NCI-H510A (cell line): ENCODE measurements at regions not wholly inside any gene's neighbourhood (a gene's known extent, or its start where the extent isn't known, plus 50 kb on each side); places are given as distances from the start of the nearest gene placed in this dataset.
"Not testable (repeated sequence)": the region's sequence is repeated elsewhere in the genome, so short reads cannot be mapped to it uniquely, and the experiment has no call there.

ENCODE experiments used
- DNase-seq: peaks from one replicate; lab custom pipeline; 2025; lab: John Stamatoyannopoulos, UW

DNA sequence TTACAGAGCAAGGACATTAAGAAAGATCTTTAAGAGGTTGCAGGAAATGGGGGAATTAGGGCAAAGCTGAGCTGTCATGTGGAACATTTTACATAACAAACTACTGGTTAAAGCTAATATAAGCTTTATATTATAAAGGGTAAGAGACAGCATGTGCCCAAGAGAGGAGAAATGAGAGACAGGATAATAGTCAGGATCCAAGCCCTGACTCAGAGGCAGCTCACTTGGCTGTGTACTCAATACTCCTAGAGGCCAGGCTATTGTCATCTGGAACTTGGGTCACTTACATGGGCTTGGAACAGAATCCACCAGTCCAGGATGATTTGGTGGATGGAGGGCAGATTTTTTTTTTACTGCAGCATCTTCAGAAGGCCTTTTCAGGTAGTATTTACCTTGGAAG, 418.6 kb upstream of the ZMIZ1 start:
- no peak for DNase-seq

DNA sequence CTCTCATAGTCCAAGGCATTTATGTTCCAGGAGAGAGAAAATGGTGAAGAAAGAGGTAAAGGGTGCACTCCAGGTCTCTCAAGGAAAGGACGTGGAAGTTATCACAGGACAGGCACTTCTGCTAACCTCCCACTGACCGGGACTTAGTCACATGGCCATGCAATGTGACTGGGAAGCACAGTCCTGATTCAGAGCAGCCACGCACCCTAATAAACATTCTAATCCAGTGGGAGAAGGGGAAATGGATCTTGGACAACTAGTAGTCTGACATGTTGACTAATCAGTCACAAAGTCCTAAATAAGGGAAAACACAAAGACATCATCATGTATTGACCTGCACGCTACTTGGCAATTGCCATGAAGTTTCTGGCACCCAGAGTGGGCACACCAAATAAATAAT, 417.5 kb upstream of the ZMIZ1 start:
- no peak for DNase-seq

DNA sequence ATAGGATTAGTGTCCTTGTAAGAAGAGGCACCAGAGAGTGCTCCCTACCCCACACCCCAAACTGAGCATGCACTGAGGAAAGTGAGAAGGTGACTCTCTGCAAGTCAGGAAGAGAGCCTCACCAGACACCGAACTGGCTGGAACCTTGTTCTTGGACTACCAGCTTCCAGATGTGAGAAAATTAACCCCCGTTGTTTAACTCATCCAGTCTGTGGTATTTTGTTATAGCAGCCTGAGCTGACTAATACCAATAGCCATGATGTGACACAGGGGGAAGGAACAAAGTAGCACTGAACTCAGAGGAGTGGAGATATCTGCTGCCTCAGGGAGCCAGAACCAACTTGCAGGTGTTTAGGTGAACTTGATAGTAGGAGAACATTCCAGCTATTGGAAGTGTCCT, 415.2 kb upstream of the ZMIZ1 start:
- DNase-seq: no peak

DNA sequence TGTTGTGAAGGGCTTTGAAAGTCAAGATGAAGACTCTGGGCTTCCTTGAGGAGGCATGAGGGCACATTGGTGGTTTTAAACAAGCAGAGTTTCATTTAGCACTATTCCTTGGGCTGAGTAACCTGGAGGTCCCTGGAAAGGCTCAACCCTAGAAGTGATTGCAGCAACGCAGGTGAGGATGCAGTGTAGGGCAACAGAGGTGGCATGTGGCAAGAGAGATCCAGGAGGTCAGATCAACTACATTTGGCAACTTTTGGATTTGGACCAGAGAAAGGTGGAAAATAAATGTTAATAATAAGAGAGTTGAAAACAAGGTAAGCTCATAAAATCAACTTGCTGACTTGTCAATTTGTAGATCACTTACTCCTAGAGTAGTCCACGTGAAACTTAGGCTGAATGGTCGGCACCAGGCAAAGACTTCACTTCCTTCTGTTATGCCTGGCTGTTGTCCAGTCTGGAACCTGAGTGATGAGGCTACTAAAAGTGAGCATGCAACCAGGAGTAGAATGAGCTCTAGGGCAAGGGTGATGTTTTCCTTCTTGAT, 414.6 kb upstream of the ZMIZ1 start:
- no peak for DNase-seq

GRCh38 chr10:78655979-78656378, 412.8 kb upstream of the ZMIZ1 start:
- DNase-seq: no peak

GRCh38 chr10:78656417-78657162, 412.2 kb upstream of the ZMIZ1 start:
- no peak for DNase-seq

DNA sequence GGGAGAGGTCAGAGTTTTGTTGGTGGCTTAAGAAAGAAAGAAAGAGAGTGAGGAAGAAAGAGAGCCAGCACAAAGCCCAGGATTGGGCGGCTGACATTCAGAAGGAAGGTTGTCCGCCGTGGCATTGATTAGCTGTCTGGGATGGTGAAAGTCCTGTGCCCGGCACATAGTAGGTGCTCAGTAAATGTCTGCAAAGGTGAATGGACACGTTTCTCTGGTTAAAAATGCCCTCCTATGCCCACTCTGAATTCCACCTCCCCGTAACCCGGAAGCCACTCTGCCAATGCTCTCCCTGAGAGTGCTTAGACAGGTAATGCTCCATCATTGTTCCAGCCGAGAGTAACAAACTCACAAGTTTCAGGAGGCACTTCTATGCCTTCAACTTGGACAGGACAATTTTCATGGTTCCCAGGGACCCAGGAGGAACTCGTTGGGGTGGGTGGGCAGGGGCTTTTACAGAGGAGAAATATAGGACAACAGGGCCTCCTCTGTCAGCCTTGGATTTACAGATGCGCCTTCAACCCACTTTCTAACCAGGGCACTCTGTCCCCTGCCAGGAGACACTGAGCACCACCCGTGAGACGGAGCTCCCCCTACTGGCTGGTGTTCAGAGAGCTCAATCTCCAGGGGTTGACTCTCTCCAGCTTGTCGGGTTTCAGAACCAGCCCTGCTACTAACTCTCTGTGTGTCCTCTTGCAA, 411.5 kb upstream of the ZMIZ1 start:
- DNase-seq: peak; percentile 45

DNA sequence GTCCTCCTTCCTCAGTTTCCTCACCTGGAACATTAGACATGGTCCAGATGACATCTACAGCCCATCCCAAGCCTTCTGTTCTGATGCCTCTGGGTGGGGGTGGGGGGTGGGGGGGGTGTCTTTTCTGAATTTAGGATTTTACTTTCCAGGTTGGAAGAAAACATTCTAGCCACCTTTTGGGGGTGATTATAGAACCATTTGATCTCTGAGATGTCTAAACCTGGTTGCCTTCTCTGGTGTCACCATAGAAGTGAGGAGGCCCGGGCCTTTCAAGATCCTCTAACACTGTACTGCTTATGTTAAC, 411.0 kb upstream of the ZMIZ1 start:
- DNase-seq: no peak

GRCh38 chr10:78658645-78659597, 409.8 kb upstream of the ZMIZ1 start:
- no peak for DNase-seq

- DNase-seq: no peak
Measured at GRCh38 chr10:78659598-78659967, 409.2 kb upstream of the ZMIZ1 start.

- no peak for DNase-seq
Measured at GRCh38 chr10:78660446-78661106, 408.2 kb upstream of the ZMIZ1 start.

- DNase-seq: no peak
Measured at GRCh38 chr10:78663721-78664120, 405.0 kb upstream of the ZMIZ1 start.

- no peak for DNase-seq
Measured at GRCh38 chr10:78664929-78665553, 403.7 kb upstream of the ZMIZ1 start.

DNA sequence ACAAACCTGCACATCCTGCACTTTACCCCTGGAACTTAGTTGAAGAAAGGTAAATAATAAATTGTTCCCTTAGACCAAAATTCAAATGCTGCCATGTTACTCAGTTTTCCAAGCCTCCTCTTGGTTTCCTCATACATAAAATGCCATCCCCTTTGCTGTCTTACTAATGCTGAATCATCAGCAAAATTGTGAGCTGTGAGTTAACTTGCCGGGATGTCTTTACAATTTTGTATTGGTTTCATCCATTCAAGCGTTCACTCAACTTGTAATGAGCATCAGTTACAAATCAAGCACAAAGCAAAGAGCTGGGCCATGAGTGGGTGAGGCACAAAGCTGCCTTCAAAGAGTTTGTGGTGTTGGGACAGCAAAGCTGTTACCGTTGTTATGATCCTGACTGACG, 395.8 kb upstream of the ZMIZ1 start:
- no peak for DNase-seq

DNA sequence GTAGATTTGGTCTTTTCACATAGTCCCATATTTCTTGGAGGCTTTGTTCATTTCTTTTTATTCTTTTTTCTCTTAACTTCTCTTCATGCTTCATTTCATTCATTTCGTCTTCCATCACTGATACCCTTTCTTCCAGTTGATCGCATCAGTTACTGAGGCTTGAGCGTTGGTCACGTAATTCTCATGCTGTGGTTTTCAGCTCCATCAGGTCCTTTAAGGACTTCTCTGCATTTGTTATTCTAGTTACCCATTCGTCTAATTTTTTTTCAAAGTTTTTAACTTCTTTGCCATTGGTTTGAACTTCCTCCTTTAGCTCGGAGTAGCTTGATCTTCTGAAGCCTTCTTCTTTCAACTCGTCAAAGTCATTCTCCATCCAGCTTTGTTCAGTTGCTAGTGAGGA, 387.6 kb upstream of the ZMIZ1 start:
- DNase-seq: not testable (repeated sequence)

- DNase-seq: not testable (repeated sequence)
Measured at GRCh38 chr10:78681986-78682385, 386.8 kb upstream of the ZMIZ1 start.

- peak; percentile 71 for DNase-seq
Measured at GRCh38 chr10:78684947-78685346, 383.8 kb upstream of the ZMIZ1 start.

DNA sequence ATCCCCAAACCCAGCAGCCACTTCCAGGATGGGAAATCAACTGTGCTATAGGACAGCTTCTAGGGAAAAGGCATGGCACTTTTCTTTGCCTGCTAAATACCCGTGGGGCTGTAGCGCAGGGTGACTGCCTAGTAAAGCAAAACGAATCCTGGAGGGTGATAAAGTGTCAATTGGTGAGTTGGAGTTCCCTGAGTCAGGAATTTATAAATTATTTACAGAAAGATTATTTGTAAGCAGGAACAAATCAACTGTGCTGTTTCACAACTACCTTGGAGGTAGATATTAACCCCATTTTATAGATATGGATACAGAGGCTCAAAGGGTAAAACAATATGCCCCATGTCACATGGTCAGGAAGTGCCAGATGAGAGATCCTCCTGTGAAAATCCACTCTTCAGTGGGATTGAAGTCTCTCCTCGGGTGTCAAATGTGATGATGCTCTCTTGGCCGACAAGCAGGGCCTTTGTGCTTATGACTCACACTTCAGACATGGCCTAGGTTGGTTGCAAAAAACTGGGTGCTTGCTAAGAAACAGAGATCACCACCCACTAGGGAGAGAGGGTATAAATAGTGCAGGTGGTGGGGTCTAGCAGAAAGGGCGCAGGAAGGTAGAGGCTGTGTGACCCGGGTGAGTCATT, 383.2 kb upstream of the ZMIZ1 start:
- DNase-seq: no peak

- DNase-seq: no peak
Measured at GRCh38 chr10:78686444-78687060, 382.2 kb upstream of the ZMIZ1 start.

DNA sequence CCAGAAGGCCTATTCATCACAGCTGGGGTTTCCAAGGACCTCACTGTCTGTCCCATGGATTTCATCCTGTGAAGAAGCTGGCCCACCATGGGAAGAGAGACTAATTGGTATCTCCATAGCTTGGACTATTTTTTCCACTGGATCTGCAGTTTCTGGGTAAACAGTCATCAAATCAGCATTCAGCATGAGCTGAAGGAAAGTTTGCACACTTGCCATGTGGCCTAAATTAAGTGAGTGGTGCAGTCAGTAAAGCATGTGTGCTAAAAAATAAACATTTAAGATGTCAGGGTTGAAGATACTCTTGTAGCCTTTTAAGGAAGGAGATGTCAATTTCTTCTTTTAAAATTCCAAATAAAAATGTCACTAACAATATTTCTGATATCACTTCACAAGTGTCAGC, 381.1 kb upstream of the ZMIZ1 start:
- no peak for DNase-seq
